Type B pancreatic cell (in vitro differentiated cells): ENCODE measurements at regions not wholly inside any gene's neighbourhood (a gene's known extent, or its start where the extent isn't known, plus 50 kb on each side); places are given as distances from the start of the nearest gene placed in this dataset.

Experiments used
- DNase-seq: peaks from one replicate; pipeline ENCODE4 v3.0.0; 2021; ENCODE audit warnings: mixed read lengths; ENCODE audit not compliant: unreplicated experiment; ENCODE audit errors: extremely low spot score
- H3K27ac Mint-ChIP-seq: 2 replicates; pipeline ENCODE4 v1.8.0; 2021; ENCODE audit warnings: mild to moderate bottlenecking, mixed read lengths
- H3K27me3 Mint-ChIP-seq: 2 replicates; pipeline ENCODE4 v1.8.0; 2021; ENCODE audit warnings: mixed read lengths
- H3K36me3 Mint-ChIP-seq: 2 replicates; pipeline ENCODE4 v1.8.0; 2021; ENCODE audit warnings: mixed read lengths
- H3K4me1 Mint-ChIP-seq: one replicate; pipeline ENCODE4 v1.8.0; 2021; ENCODE audit warnings: mixed read lengths; ENCODE audit not compliant: unreplicated experiment
- H3K4me3 Mint-ChIP-seq: 2 replicates; pipeline ENCODE4 v1.8.0; 2021; ENCODE audit warnings: mild to moderate bottlenecking, mixed read lengths
- H3K9me3 Mint-ChIP-seq: 2 replicates; pipeline ENCODE4 v1.8.0; 2021; ENCODE audit warnings: mixed read lengths
- CTCF ChIP-seq: fragments of 200-600 bp; sonication (generic); conservative IDR thresholded peaks from 2 replicates; pipeline ENCODE4 v1.5.0; 2021; ENCODE audit warnings: antibody characterized with exemption, mild to moderate bottlenecking

DNA sequence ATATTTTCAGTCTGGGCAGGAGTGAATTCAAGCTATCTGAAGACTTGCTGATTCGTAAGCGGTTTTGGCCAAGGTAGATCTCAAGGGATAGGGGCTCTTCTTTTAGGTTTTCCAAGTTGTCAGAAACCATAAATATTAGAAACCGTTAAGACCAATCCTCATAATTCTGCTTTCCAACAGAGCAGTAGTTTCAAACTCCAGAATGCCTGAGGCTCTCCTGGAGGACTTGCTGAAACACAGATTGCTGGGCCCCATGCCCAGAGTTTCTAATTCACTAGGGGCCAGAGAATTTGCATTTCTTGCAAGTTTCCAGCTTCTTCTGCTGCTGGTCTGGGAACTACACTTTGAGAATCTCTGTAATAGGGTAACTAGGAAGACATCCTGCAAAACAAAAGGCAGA is 1855.7 kb upstream of the CELF4 start:
- no peak for DNase-seq
- Mint-ChIP-seq H3K4me3 (no peak overlapping the region), H3K27ac (no peak overlapping the region), H3K27me3 (no peaks in the 10 kb centered on the region), H3K4me1 (no peaks in the 10 kb centered on the region), H3K9me3 (peaks cover 10% of the 10 kb centered on the region), H3K36me3 (no peaks in the 10 kb centered on the region)
- no peak for TF ChIP-seq CTCF

GRCh38 chr18:39419315-39419714 is 1853.7 kb upstream of the CELF4 start:
- no peaks in the 10 kb centered on the region for H3K36me3 Mint-ChIP-seq
- H3K27ac Mint-ChIP-seq: no peak overlapping the region
- DNase-seq: no peak
- peaks cover 5% of the 10 kb centered on the region for H3K9me3 Mint-ChIP-seq
- H3K4me3 Mint-ChIP-seq: no peak overlapping the region
- no peaks in the 10 kb centered on the region for H3K27me3 Mint-ChIP-seq
- no peaks in the 10 kb centered on the region for H3K4me1 Mint-ChIP-seq
- no peak for TF ChIP-seq CTCF

DNA sequence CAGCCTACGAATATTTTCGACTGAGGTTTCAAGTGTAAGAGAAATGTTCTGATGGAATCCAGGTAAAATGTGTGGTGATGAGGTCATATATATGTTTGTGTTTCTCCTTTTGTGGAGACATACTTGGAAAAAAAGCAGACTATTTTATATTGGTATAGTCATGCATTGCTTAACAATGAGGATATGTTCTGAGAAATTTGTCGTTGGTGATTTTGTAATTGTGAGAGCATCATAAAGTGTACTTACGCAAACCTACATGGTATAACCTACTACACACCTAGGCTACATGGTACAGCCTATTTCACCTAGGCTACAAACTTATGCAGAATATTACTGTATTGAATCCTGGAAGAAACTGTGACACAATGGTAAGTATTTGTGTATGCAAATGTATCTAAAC is 1849.9 kb upstream of the CELF4 start:
- Mint-ChIP-seq H3K9me3 (no peaks in the 10 kb centered on the region), H3K36me3 (no peaks in the 10 kb centered on the region), H3K27ac (no peak overlapping the region), H3K4me1 (no peaks in the 10 kb centered on the region), H3K27me3 (no peaks in the 10 kb centered on the region), H3K4me3 (no peak overlapping the region)
- DNase-seq: no peak
- TF ChIP-seq CTCF: no peak

DNA sequence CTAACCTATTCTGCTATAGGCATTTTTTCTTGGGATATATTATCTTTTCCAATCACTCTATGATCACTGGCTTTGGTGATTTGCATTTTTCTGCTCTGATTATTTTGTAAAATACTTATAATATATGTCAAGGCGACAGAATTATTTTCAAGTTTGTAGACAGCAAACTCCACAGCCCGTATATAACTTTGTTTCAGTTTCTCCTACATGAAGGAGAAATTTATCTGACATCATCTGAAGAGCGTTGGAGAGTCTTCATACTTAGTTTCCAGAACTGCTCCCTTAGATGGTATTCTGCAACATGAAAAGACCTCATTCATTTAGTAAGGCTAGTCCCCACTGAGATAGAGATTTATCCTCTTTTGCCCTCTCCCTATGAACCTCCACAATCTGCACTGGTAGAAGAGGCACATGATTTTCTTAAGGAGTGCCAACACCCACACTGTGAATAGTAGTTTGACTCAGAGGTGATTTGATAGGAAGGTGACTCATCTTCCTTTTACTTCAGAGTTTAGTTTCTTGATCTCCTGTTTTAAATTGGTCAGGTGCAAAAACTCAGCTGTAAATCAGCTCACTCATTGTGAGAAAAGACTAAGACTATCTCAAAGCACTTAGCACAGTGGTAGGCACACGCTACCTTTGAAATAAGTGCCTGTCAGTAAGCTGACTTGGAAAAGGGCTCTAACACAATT is 1848.6 kb upstream of the CELF4 start:
- Mint-ChIP-seq H3K9me3 (no peaks in the 10 kb centered on the region), H3K4me1 (no peaks in the 10 kb centered on the region), H3K4me3 (no peak overlapping the region), H3K27me3 (no peaks in the 10 kb centered on the region), H3K36me3 (no peaks in the 10 kb centered on the region), H3K27ac (no peak overlapping the region)
- no peak for DNase-seq
- TF ChIP-seq CTCF: no peak

DNA sequence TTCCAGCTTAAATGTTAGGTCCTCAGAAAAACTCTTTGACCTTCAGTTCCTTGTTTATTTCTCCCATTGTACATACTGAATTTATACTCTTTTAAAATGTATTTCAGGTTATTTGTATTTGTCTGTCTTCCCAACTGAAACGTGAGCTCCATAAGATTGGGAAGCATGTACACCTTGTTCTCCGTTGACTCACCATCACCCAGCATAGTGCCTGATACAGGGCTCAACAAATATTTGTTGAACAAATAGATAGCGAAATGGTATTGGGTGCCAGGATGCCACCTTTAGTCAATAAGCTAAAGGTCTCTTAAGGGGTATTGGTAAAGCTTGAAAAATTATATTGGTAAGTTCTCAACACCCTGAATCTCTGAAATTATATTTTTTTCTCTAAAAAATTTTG is 1841.3 kb upstream of the CELF4 start:
- H3K4me3 Mint-ChIP-seq: no peak overlapping the region
- no peak for DNase-seq
- H3K27ac Mint-ChIP-seq: no peak overlapping the region
- H3K4me1 Mint-ChIP-seq: no peaks in the 10 kb centered on the region
- H3K27me3 Mint-ChIP-seq: no peaks in the 10 kb centered on the region
- H3K36me3 Mint-ChIP-seq: no peaks in the 10 kb centered on the region
- H3K9me3 Mint-ChIP-seq: no peaks in the 10 kb centered on the region
- no peak for TF ChIP-seq CTCF

GRCh38 chr18:39403121-39403520 is 1837.5 kb upstream of the CELF4 start:
- Mint-ChIP-seq H3K36me3 (no peaks in the 10 kb centered on the region), H3K27ac (no peak overlapping the region), H3K27me3 (no peaks in the 10 kb centered on the region), H3K4me3 (no peak overlapping the region), H3K9me3 (no peaks in the 10 kb centered on the region), H3K4me1 (no peaks in the 10 kb centered on the region)
- TF ChIP-seq CTCF: no peak
- no peak for DNase-seq
